NCI-H2196 (cell line): ENCODE measurements at regions not wholly inside any gene's neighbourhood (a gene's known extent, or its start where the extent isn't known, plus 50 kb on each side); places are given as distances from the start of the nearest gene placed in this dataset.

Experiments used
- DNase-seq: peaks from one replicate; lab custom pipeline; 2025; ENCODE audit not compliant: unreplicated experiment; lab: John Stamatoyannopoulos, UW

DNA sequence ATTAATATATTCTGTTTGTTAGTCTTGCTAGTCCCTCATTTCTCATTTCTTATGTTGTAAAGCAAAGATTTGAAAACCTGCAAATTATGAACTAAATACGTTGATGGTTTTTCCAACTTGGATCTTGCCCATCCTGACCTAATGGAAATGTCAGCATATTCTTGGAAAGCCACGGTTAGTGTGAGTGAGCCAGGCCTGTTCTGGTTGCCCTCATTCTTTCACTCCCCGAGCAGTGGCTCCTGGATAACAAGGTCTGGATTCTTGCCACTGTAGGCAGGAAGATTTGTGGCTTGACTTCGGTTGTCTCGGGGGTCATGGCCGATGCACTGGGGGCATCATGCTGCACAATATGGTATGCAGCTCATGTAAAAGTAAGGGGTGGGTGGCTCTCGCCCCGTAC lies 359.1 kb downstream of the MEIS1 start:
- no peak for DNase-seq

GRCh38 chr2:66794551-66794950 lies 359.6 kb downstream of the MEIS1 start:
- no peak for DNase-seq

GRCh38 chr2:66802877-66803276 lies 368.0 kb downstream of the MEIS1 start:
- DNase-seq, result no peak

GRCh38 chr2:66803726-66804125 lies 368.8 kb downstream of the MEIS1 start:
- no peak for DNase-seq

DNA sequence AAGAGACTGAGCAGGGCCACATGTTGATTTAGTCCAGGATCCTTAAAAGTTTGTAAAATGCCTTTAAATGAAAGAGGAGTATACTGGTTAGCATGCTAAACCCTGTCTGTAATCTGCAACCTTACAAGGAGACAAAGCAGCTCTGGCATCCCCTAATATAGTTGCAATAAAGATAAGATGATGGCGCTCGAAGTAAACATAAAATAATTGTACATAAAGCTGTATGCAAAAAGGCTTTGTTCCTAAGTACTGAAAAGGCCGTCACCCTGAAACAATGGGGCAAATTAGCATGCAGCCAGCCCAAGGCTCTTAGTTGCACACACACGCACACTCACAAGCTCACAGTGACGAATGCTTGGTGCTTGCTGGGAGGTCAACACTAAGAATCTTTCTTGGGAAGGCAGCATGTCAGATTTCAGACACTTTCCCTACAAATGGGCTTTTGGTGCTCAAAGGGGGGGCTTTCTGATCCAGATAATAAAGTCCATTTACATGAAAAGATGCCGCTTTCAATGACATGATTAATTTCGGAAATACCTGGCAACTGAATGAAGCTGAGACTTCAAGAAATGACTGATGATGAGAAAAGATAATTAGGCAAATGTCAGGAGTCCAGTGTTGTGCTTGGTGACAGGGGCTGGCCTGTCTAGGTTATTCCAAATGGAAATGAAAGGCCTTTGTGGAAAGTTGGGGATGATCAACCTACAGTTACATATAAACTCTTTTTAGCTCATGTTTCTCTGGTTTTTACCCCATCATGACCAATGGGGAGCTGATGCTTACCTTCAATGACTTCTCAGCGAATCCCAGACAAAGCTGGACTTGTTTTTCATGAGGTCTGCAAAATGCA lies 370.3 kb downstream of the MEIS1 start:
- DNase-seq, result no peak

- no peak for DNase-seq
Observed at GRCh38 chr2:66805968-66806367, 371.0 kb downstream of the MEIS1 start.

- no peak for DNase-seq
Observed at GRCh38 chr2:66813525-66813924, 378.6 kb downstream of the MEIS1 start.

GRCh38 chr2:66813976-66814375 lies 379.1 kb downstream of the MEIS1 start:
- DNase-seq, result no peak

GRCh38 chr2:66814916-66815315 lies 380.0 kb downstream of the MEIS1 start:
- DNase-seq, result no peak

DNA sequence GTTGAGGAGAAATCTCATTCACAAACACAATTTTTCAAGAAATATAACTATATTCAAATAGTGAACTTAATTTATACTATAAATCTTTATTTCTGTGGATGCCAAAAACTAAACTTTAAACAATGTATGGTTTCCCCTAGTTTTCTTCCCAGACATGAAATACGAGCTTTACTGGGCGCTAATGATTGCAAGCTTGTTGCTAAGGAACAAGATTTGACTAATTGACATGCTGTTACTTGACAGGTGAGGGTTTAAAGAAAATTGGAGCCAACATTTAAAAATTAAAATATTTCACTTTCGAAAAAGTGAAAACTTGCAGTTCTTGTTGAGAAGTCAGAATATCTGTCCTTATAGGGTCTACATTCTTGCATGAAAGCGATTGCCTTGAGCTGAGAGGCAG lies 381.0 kb downstream of the MEIS1 start:
- DNase-seq, result no peak

- DNase-seq, result no peak
Observed at GRCh38 chr2:66821168-66821567, 386.2 kb downstream of the MEIS1 start.

- no peak for DNase-seq
Observed at GRCh38 chr2:66822186-66822585, 387.3 kb downstream of the MEIS1 start.

DNA sequence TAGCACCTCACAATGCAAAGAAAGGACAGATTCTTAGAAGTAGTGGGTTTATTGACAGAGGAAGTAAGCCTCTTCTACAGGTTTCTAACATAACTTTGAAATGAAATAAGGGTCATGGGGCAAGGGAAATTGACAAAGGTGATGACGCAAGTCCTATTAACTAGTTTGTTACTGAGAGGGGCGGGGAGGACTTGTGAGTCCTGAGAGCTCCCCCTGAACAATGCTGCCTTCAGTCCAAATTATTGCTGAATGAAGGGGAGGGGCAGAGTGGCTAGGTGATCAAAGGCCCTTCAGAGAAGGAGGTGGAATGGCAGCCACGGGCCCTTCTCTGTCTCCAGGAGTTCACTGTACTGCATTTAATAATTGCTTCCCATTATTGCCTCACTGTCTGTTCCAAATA lies 390.0 kb downstream of the MEIS1 start:
- no peak for DNase-seq

DNA sequence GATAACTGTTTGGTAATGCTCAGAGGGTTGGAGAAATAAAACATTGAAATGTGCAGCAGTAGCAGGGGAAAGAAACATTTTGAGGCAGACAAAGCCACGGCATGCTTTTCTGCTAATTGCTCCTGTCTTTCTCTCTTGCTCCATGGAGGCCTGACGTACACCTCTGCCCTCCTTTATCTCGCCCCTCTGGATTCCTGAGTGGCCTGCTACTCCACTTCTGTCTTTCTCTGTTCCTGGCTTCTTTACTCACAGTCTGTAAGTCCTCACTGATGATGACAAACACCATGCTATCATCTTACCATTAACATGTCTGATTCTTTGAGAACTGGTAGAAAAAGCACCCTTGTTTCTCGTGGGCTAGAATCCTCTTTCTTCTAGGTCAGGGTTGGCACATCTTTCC lies 392.9 kb downstream of the MEIS1 start:
- no peak for DNase-seq

GRCh38 chr2:66828876-66829275 lies 394.0 kb downstream of the MEIS1 start:
- no peak for DNase-seq

DNA sequence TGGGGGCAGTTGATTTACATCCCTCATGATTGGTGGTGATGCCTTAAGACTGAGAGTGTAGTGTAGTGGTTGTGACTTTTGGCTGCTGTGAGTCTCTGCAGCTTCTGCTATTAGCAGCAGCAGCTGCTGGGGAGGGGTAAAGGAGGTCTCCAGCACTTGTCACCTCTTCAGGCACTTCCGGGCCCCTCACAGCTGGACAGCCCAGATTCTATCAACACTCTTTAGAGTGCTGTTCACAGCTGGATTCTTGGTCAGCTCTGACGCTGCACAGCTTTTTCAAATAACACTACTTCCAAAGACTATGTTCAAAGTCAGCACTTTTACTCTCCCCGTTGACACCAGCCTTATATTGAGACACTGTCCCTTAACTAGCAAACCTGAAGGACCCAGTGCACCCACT lies 396.0 kb downstream of the MEIS1 start:
- no peak for DNase-seq

DNA sequence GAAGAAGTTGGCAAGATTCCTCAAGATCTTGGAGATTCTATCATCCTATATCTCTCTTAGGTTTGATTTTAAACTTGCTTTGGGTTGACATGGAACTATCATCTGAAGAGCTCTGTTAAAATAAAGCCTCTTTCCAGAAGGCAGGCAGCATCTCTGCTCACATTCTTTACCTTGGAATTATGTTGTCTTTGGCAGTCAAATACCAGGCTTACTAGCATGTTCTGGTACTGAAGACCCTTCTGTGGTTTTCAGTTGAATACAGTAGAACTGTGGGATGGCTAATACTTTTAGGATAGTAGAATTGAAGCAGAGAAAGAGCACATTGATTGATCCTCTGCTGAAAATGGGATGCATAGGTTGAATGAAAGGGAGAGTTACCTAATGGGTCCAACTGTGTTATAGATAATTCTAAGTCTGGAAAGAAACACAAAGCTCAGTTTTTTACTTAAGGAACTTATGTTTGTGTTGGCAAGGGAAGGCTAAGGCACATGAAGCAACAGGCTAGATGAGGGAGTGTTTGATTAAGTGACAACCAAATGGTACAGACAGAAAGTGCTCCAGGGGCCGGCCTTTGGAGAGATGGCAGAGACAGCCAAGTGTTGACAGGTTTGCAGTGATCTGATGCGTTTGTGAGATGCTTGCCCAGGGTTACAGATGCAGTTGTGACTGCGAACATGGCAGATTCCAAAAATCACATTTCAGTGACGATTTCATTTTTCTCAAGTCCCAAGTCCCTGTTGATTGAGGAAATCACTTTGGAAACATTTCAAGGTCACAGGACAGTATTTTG lies 397.9 kb downstream of the MEIS1 start:
- DNase-seq, result no peak

- DNase-seq, result no peak
Observed at GRCh38 chr2:66834859-66835258, 399.9 kb downstream of the MEIS1 start.

GRCh38 chr2:66836851-66837250 lies 401.9 kb downstream of the MEIS1 start:
- no peak for DNase-seq

- no peak for DNase-seq
Observed at GRCh38 chr2:66839551-66840320, 404.8 kb downstream of the MEIS1 start.

DNA sequence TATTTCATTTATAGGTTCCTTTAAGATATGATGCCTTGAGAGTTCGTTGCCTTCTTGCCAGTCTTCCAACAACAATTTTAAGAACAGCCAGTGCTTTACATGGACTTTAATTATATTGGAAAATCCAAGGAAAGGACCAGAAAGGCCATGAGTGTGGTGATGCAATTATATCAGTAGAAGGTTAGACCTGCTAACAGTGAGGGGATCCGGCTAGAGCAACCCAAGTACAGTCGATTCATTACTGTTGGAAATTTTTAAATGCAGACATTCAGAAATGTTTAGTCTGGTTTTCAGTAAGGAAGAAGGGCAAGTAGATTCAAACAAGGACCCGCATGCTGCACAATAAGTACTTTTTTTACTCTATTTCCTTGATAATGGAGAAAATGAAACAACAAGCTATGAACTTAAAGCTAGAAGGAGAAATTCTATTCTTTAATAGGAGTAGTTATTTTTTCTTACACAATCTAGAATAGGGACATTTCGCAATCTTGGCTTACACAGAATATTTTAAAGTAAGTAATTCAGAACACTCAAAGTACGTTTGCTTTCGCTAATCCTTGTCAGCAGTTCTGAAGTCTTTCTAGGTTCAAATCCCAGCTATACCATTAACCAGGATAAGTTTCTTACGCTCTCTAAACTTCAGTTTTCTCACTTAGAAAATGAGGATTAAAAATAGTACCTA lies 405.5 kb downstream of the MEIS1 start:
- no peak for DNase-seq
